ENCODE measurements at regions not wholly inside any gene's neighbourhood (a gene's known extent, or its start where the extent isn't known, plus 50 kb on each side); places are given as distances from the start of the nearest gene placed in this dataset.
A peak's percentile ranks its signal among the peaks of the same experiment; 100 is the strongest.
"Not testable (repeated sequence)": the region's sequence is repeated elsewhere in the genome, so short reads cannot be mapped to it uniquely, and the experiment has no call there.

DNA sequence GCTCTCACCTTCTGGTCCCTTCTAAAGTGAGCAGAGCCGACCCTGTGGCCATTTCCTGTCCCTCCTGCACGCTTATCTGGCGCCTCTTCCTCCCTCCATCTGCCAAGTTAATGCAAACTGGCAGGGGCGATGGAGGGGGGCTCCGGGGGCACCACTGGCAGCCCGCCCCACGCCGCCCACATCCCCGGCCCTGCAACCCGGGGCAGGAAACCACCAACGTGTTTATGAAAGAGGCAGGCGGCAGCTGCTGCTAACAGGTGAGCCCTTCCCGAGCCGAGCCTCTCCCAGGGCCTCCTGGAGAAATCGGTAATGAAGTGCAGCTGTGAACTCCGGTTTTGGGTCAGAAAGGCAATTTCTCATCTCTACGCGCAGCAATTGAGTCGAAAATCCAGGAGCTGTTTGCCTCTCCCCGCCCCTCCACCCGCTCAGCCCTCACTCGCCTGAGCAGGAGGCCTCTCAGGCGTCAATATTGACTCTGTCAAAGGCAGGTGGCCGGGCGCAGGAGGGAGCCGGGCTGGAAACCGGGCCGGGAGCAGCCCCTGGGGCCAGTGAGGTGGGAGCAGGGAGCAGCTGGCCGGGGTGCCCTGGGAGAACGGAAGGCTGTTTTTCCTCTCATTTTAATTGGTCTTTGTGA, 164.4 kb upstream of the GSE1 start:
- TF ChIP-seq, protein P1, sequence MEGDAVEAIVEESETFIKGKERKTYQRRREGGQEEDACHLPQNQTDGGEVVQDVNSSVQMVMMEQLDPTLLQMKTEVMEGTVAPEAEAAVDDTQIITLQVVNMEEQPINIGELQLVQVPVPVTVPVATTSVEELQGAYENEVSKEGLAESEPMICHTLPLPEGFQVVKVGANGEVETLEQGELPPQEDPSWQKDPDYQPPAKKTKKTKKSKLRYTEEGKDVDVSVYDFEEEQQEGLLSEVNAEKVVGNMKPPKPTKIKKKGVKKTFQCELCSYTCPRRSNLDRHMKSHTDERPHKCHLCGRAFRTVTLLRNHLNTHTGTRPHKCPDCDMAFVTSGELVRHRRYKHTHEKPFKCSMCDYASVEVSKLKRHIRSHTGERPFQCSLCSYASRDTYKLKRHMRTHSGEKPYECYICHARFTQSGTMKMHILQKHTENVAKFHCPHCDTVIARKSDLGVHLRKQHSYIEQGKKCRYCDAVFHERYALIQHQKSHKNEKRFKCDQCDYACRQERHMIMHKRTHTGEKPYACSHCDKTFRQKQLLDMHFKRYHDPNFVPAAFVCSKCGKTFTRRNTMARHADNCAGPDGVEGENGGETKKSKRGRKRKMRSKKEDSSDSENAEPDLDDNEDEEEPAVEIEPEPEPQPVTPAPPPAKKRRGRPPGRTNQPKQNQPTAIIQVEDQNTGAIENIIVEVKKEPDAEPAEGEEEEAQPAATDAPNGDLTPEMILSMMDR (IDR thresholded peaks at IDR 0.05) = no peak
- peak; percentile 50 to 56 (median 54) for TF ChIP-seq POLR2AphosphoS5 (IDR thresholded peaks at IDR 0.05)
- TF ChIP-seq POLR2A (IDR thresholded peaks at IDR 0.05) = no peak
- Histone ChIP-seq H3K4me1 (peaks cover 29 to 72% (median 61%) of the 10 kb centered on the region in 4 donors), H3K4me3 (no peak overlapping the region), H3K27ac (peak overlapping the region; percentile 65 to 80 (median 74)), H3K36me3 (no peaks in the 10 kb centered on the region), H3K9me3 (no peaks in the 10 kb centered on the region), H3K27me3 (no peaks in the 10 kb centered on the region)
- intact Hi-C loops (cut with DNase I; ENCODE audit: low total_unique reads) = no loop called here
- in situ Hi-C loops (cut with MboI; ENCODE audit: low pct_ligation_motif_present in 1 of 4, low pct_unique_long_range_greater_than_20kb in 1 of 4, low sequenced_read_pairs in 3 of 4) = loop anchor here in 2 of 4 donors (25.0 kb wide), 1 partner anchor 164 kb away; the partner anchor contains the start of gene GSE1 (in 2 of the 2)
- 28% methylated on average over 30 of the region's 30 CpGs; no CpG with 5 or more reads in 1 of the 2 donors for WGBS, 2 donors (ENCODE audit: low coverage in 1 of 2)
- peak; percentile 71 for DNase-seq

DNA sequence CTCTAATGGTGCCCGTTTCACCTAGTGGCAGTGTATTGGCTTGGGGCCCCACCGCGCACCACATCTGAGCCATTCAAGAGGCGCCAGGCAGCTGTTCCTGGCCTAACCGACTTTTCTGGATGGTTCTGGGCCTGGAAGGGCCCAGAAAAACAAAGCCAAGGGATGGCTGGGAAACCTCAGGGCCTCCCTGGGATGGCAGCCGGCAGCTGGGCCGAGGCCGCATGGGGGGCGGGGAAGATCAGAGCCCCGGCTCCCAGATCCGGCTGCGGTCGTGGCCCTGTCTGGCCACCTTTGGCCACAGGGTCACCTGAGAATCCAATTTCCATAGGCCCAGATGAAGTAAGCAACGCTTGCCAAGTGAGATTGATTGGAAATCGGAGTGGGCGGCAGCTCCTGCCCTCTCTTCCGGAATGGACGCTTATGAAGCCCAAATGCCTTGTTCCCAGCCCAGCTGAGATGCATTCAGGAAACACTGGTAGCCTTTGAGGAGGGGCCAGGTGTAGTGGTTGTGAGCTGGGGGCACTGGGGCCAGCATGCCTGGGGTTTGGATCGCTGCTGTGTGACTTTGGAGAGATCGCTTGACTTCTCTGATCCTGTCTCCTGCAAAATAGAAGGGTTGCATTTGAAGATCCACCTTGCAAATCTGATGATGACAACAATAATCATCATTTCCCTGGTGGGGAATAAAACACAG, 163.8 kb upstream of the GSE1 start:
- in situ Hi-C loops (cut with MboI; ENCODE audit: low pct_ligation_motif_present in 1 of 4, low pct_unique_long_range_greater_than_20kb in 1 of 4, low sequenced_read_pairs in 3 of 4) (loop anchor here in 2 of 4 donors (25.0 kb wide), 1 partner anchor 163 kb away; the partner anchor contains the start of gene GSE1 (in 2 of the 2)), intact Hi-C loops (cut with DNase I; ENCODE audit: low total_unique reads) (no loop called here)
- Histone ChIP-seq H3K4me1 (peaks cover 29 to 70% (median 59%) of the 10 kb centered on the region in 4 donors), H3K9me3 (no peaks in the 10 kb centered on the region), H3K27ac (peak overlapping the region; percentile 65 to 80 (median 74)), H3K36me3 (no peaks in the 10 kb centered on the region), H3K27me3 (no peaks in the 10 kb centered on the region), H3K4me3 (no peak overlapping the region)
- WGBS, 2 donors (ENCODE audit: low coverage in 1 of 2) = 45% methylated on average over 18 of the region's 20 CpGs; no CpG with 5 or more reads in 1 of the 2 donors
- DNase-seq = no peak
- TF ChIP-seq, protein P1 (IDR thresholded peaks at IDR 0.05) = peak in 1 of 5 experiments; percentile 7
- no peak for TF ChIP-seq EP300 (IDR thresholded peaks at IDR 0.05; ENCODE audit: low read depth)

DNA sequence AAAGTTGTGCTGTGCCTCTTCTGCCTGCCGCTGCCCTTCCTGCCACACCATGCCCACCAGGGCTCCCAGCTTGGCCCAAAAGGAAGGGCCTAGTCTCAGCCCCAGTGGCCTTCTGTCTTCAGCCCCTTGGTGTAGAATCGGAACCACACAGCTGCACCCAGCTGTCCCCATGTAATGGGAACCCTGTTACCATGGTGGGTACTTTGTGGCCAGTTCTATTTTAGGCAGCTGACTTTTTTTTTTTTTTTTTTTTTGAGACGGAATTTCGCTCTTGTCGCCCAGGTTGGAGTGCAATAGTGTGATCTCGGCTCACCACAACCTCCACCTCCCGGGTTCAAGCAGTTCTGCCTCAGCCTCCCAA, 163.3 kb upstream of the GSE1 start:
- Histone ChIP-seq H3K27ac (peak overlapping the region; percentile 65 to 80 (median 74)), H3K27me3 (no peaks in the 10 kb centered on the region), H3K4me3 (no peak overlapping the region), H3K9me3 (no peaks in the 10 kb centered on the region), H3K36me3 (no peaks in the 10 kb centered on the region), H3K4me1 (peaks cover 26 to 65% (median 53%) of the 10 kb centered on the region in 4 donors)
- intact Hi-C loops (cut with DNase I; ENCODE audit: low total_unique reads) (no loop called here), in situ Hi-C loops (cut with MboI; ENCODE audit: low pct_ligation_motif_present in 1 of 4, low pct_unique_long_range_greater_than_20kb in 1 of 4, low sequenced_read_pairs in 3 of 4) (loop anchor here in 2 of 4 donors (25.0 kb wide), 1 partner anchor 162 kb away; the partner anchor contains the start of gene GSE1 (in 2 of the 2))
- 68% methylated on average over 7 of the region's 7 CpGs; no CpG with 5 or more reads in 1 of the 2 donors for WGBS, 2 donors (ENCODE audit: low coverage in 1 of 2)
- TF ChIP-seq EP300 (IDR thresholded peaks at IDR 0.05; ENCODE audit: low read depth) (no peak), POLR2A (IDR thresholded peaks at IDR 0.05) (no peak), POLR2AphosphoS5 (IDR thresholded peaks at IDR 0.05) (no peak)
- TF ChIP-seq, protein P1 (IDR thresholded peaks at IDR 0.05) = no peak
- DNase-seq = no peak

DNA sequence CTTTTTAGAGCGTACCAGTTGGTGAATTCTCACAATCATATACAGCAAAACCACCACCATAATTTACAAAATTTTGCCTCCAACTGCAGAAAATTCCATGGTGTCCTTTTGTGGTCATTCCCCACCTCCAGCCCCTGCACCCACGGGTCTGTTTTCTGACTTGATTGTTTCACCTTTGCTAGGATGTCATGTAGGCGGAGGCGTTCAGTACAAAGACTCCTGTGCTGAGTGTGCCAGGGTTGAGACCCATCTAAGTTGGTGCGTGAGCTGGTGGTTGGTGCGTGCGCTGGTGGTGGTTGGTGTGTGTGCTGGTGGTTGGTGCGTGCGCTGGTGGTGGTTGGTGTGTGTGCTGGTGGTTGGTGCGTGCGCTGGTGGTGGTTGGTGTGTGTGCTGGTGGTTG, 162.0 kb upstream of the GSE1 start:
- H3K27me3 ChIP-seq; H3K4me3 ChIP-seq; H3K27ac ChIP-seq; DNase-seq; in situ Hi-C loops (cut with MboI; ENCODE audit: low pct_ligation_motif_present in 1 of 4, low pct_unique_long_range_greater_than_20kb in 1 of 4, low sequenced_read_pairs in 3 of 4); H3K36me3 ChIP-seq; H3K9me3 ChIP-seq; intact Hi-C loops (cut with DNase I; ENCODE audit: low total_unique reads): not testable (repeated sequence)
- WGBS, 2 donors (ENCODE audit: low coverage in 1 of 2) = 78 to 100% methylated on average over 1 to 9 of the region's 11 CpGs
- H3K4me1 ChIP-seq = peaks cover 14 to 52% (median 43%) of the 10 kb centered on the region in 4 donors
